ENCODE measurements at regions not wholly inside any gene's neighbourhood (a gene's known extent, or its start where the extent isn't known, plus 50 kb on each side); places are given as distances from the start of the nearest gene placed in this dataset.
"Not testable (repeated sequence)": the region's sequence is repeated elsewhere in the genome, so short reads cannot be mapped to it uniquely, and the experiment has no call there.

DNA sequence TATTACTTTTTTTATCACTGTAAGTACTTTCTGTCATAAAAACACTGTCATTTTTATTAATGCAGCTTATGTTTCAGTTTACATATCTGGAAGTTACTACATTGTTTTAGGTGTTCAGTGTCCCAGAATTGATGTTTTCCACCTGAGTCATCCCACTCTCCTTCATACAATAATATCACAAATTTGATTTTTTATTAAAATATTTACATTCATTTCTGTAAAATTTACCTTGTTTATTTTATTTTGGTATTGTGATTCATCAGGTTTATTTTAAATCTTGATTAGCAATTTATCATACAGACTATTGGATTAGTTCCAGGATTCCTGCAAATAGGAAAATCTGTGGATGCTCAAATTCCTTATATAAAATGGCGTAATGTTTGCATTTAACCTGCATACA, 1662.9 kb downstream of the SUCLG1 start:
- no peak for DNase-seq (ENCODE audit: low read depth in 4 of 4, low spot score in 3 of 4)

DNA sequence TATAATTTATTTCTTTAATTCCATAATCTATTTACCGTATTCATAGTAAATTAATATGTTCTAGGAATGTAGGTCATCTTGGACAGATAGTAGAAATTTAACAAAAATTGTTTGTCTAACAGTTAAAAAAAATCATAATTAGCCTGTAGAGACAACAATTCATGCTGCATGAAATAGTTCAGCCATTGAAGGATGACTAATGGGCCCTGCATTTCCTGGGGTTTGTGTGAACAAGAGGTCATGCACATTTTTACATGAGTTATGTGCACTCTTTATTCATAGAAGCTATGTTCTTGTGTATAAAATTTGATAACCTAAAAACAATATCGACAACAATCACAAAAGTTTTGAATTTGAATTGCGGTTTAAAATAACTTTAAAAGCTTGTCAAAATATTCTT, 1663.6 kb downstream of the SUCLG1 start:
- DNase-seq (ENCODE audit: low read depth in 4 of 4, low spot score in 3 of 4), result no peak

DNA sequence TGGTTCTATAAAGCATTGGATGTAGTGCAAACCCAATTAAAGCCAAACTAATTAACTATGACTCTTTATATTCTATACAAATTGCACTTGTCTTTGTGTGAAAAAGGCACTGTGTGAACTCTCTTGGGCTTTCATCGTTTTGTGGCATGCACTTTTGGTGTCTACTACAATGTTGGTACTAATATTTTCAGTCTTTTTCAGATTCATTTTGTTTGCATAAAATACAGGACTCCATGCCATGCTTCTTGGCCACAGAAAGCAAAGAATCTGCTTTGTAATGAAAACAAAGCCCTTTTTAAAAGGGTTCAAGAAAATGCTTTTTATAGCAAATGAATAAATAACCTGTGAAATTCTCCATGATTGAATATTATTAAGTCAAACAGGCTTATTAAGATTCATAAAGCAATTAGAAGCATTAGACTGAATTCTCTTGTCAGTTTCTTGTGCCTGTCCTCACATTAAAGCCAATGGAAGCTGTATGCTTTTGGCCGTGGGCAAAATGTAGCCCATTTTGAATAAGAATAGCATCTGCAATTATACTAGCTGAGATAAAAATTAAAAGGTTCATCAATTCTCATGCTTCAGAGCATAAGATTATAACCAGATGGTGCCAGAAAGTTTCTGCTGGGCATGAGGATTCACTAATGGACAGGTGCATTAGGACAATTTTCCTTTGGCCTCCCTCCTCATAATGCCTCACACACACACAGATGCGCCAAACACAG, 1665.2 kb downstream of the SUCLG1 start:
- no peak for DNase-seq (ENCODE audit: low read depth in 4 of 4, low spot score in 3 of 4)

DNA sequence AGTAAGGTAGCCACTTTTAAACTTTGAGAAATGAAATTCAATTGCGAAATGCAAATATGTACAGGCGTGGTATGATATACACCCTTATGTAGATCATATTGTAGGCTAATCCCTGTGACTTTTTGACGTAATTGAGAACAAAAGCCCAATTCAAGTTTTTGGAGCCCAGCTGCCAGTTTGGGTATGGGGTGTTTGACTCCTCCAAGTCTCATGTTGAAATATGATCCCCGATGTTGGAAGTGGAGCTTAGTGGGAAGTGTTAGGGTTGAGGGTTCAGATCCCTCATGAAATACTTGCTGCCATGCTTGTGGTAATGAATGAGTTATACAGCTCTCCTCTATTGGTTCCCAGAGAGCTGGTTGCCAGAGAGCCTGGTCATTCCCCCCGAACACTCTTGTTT, 1666.8 kb downstream of the SUCLG1 start:
- DNase-seq (ENCODE audit: low read depth in 4 of 4, low spot score in 3 of 4), result no peak

DNA sequence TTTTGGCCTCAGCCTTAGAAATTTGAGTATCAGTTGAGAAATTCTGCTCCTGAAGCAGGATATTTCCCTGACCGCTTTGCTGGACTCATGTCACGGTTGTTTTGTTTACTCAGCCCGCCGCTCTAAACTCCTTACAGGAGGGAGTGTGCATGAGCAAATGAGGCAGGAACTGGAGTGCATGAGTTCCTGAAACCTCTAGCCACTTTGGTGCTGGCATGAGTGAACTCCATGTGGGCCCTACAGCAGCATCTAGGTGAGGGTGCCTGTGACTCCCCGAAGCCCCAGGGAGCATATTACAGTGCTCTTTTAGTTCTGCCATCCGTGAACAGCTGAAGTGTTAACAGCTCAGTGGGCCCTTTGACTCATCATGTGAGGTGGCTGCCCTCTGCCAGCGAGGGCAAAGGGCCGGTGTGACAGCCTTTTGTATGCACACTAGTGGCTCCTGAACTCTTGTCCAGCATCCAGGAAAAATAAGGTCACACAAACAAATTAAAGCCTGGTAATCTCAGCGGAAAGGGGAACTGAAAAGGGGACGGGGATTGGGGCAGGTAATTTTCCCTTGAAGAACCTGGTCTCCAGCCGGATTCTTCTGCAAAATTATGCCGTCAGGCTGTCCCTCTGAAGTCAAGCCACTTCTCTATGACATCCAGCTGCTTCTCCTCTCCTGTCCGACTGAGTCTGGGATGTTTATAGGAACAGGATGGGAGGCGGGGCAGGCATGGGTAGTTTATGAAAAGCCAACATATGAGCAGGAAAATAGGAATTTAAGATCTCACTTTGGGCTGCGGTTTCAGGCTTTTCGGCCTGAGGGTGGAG, 1668.7 kb downstream of the SUCLG1 start:
- peak in 2 of 4 donors; percentile 14 to 20 for DNase-seq (ENCODE audit: low read depth in 4 of 4, low spot score in 3 of 4)

DNA sequence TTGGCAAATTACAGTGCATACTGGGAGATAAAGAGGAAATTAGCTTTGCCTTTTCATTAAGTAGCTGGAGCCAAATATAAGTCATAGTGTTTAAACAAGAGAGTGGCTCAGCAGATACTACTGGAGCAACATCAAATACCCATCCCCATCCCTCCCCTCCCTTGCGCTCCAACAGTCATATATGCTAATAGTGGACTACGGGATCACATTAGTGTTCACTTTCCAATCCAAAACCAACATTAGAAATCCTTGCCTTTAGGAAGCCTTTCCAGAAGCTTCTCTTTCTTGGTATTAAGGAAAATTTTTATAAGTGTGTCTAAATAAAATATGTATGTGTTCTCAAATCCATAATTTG, 1669.3 kb downstream of the SUCLG1 start:
- no peak for DNase-seq (ENCODE audit: low read depth in 4 of 4, low spot score in 3 of 4)

DNA sequence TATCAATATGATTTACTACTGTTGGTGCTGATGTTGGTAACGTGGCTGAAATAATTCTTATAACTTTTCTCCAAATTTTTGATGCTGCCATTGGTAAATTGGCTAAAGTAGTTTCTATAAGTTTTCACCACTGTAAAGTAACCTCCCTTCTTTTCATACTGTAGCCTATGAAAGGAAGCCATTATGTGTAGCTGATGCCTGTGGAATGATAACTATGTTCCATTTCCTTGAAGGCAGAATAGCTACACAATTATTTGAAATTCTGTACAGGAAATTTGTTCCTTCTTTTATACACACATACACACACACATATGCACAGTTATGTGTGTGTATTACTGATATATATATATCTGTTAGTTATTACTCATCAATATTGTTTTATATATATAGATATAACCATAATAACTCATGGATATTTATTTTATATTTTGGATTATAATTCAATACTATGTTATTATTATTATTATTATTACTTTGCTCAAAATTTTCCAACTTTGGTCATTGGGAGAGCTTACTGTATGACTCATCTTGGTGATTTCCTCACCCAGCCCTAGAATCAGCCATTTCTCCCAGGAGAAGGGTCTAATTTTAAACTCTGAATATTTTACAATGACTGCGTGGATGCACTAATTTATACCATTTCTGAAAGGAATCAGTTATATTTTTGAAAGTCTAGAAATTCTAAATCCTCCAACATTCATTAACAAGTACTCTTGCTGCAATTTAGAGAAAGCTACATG, 1677.7 kb downstream of the SUCLG1 start:
- no peak for DNase-seq (ENCODE audit: low read depth in 4 of 4, low spot score in 3 of 4)

DNA sequence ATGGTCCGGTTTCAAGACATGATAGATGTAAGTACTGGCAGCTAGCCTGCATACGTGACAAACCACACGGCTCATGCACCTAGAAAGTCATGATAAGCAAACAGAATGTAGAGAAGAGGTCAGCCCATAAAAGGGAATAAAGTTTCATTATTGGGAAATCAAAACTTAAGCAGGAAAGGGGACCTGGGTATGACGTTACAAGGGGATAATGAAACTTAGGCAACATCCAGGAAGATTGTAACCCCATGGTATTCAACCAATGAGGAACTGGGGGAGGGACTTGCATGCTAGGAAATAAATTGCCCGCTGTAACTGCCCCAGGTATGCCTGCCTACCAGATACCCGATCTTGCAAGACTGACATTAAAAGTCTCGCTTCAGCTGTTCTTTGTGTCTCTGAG, 1679.0 kb downstream of the SUCLG1 start:
- no peak for DNase-seq (ENCODE audit: low read depth in 4 of 4, low spot score in 3 of 4)

DNA sequence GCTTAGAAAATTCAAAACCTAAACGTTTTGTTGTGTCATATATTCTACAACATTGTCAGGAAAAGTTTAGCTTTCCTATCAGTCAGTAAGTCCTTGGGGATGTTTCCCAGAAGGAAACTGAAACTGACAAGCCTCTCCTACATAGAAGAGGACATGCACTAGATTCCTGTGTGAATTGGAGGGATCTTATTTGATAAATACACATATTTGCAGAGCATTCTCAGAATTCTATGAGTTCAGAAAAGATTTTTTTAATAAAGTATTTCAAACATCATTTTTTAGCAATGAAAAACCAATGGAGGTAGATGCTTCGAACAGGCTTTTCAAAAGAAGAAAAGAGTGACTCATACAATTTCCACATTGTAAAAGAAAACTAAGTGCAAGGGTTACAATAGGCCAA, 1706.7 kb downstream of the SUCLG1 start:
- no peak for DNase-seq (ENCODE audit: low read depth in 4 of 4, low spot score in 3 of 4)

DNA sequence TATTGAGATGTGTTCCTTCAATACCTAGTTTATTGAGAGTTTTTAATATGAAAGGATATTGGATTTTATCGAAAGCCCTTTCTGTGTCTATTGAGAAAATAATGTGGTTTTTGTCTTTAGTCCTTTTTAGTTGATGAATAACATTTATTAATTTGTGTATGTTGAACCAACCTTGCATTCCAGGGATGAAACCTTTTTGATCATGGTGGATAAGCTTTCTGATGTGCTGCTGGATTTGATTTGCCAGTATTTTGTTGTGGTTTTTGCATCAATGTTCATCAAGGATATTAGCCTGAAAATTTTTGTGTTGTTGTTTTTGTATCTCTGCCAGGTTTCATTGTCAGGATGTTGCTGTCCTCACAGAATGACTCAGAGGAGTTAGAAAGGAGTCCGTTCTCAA, 1710.4 kb downstream of the SUCLG1 start:
- DNase-seq (ENCODE audit: low read depth in 4 of 4, low spot score in 3 of 4), result no peak

DNA sequence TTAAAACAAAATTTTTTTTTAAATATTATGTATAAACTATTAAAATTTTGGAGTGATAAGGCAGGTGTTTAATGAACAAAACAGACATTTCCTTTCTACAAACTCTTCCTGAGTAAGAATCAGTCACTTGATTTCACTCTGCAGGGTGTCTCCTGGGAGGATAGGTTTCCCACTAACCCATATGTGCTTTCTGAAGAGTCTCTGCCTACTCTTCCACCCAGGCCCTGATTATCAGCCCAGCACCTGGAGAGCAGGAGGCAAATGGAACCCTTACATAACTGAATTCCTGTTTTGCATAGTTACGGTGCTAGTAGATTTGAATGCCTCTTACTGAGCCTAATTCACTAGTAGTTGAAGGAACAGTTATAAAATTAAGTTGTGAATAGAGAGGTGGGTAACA, 1718.6 kb downstream of the SUCLG1 start:
- no peak for DNase-seq (ENCODE audit: low read depth in 4 of 4, low spot score in 3 of 4)

DNA sequence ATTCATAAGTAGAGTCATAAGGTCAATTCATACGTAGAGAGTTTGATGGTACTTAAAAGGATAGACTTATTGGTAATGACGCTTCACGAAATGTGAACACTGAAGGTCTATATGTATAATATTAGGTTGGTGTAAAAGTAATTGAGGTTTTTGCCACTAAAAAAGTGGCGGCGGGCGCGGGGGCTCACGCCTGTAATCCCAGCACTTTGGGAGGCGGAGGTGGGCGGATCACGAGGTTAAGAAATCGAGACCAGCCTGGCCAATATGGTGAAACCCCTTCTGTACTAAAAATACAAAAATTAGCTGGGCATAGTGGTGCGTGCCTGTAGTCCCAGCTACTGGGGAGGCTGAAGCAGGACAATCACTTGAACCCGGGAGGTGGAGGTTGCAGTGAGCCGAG, 1721.1 kb downstream of the SUCLG1 start:
- DNase-seq (ENCODE audit: low read depth in 4 of 4, low spot score in 3 of 4), result not testable (repeated sequence)

DNA sequence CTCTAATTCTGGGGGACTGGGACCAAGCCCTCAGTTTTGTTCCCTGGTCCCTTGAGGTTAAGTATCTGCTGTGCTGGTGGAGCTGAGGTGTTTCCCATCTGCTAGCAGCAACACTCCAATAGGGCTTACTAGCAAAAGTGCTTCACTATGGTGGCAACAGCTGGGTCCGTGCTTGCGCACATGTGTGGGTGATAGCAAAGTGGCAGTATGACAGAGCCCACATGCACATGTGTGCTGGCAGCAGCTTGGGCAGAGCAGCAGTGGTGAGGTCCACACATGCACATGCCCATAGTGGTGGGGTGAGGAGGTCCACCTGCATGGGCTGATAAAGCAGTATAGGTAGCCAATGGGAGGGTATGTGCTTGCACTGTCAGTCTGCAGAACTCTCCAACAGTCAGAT, 1723.7 kb downstream of the SUCLG1 start:
- DNase-seq (ENCODE audit: low read depth in 4 of 4, low spot score in 3 of 4), result no peak

DNA sequence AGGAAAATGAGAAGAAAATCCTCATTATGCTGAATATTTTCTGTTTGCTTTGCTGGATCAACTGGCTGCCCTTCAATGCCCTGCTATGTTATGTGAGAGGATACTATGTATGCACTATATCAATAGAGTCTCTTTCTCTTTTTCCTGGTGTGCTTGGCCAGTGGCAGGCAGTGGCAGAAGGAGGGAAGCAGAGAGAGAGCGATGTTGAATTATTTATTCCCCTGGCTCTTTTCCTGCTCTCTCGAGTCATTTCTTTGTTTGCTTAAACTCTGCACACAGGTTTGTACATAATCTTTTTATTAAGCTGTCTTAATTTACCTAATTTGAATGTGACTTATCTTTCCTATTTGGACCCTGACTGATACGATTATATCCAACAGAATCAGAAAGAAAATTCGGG, 1727.3 kb downstream of the SUCLG1 start:
- DNase-seq (ENCODE audit: low read depth in 4 of 4, low spot score in 3 of 4), result no peak

DNA sequence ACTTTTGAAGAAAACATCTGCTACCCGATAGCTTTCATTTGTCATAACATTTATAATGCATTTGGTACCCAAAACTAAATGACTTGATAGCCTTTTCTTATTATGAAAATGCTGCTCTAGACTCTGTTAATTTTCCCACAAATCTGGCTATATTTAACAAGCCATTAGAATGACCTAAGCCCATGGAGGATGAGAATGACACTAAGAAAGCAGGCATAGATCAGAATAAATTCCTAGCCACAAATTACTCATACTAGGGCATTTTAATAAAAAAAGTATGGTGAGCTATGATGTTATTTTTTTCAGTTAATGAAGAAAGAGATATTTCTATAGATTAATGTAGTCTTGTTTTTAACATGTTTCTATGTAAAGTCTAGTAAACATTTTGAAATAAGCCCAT, 1728.3 kb downstream of the SUCLG1 start:
- no peak for DNase-seq (ENCODE audit: low read depth in 4 of 4, low spot score in 3 of 4)

DNA sequence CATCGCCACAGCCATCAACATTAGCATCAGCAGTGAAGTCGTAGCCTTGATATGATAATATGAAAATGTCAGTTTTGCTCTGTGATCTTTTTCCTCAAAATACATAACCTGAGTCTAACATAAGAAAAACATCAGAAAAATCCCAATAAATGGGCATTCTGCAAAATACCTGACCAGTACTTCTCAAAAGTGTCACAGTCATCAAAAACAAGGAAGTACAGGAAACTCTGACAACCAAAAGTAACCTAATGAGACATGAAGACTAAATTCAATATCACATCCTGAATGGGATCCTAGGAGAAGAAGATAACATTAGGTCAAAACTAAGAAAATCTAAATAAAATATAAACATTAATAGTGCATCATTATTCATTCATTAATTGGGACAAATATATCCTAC, 1731.0 kb downstream of the SUCLG1 start:
- DNase-seq (ENCODE audit: low read depth in 4 of 4, low spot score in 3 of 4), result no peak

DNA sequence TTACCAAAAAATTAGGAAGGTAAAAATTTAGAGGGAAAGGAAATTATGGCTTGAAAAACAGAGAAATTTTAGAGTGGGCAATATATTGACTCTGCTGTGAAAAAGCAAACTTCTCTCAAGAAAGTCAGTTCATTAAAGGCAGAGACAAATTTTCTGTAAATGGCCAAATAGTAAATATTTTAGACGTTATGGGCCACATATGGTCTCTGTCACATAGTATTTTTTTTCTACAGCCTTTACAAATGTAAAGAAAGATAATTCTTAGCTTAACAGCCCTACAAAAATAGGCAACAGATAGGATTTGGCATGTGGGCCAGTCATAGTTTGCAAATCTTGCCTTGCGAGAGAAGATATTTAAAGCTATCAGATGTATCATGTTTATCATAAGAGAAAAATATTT, 1750.4 kb downstream of the SUCLG1 start:
- DNase-seq (ENCODE audit: low read depth in 4 of 4, low spot score in 3 of 4), result no peak

DNA sequence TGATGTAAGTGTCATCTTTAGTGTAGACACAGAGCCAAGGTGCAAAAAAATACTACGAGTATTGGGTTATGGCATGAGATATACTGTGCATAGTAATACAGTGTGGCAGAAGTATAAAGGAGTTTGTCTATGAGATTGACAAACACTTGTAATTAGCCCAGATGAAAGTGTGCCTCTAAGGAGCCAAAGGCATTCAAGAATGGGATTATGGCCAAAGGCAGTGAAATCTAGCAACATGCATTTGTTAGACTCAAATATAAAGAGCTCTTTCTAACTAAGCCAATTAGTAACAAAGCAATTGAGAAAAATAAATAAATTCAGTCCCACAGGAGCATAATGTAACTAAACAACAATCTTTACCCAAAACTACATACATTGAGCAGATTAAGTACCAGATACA, 1761.8 kb downstream of the SUCLG1 start:
- DNase-seq (ENCODE audit: low read depth in 4 of 4, low spot score in 3 of 4), result no peak

DNA sequence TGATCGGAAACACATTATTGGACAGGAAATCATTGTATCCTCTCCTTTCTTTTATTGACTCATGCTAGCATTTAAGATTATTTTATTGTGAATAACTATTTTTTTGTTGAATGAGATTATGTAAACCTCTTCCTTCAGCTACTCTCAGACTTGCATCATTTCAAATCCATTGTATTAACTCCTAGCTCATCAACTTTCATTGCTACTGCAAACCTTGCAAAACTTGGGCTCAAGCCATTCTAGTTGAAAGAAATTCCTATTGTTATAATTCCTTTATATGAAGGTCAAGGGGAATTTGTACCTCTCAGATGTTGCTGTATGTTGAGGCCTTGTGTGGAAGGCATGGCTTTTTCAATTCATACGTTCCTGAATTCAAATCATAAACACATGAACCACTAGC, 1764.6 kb downstream of the SUCLG1 start:
- DNase-seq (ENCODE audit: low read depth in 4 of 4, low spot score in 3 of 4), result no peak

DNA sequence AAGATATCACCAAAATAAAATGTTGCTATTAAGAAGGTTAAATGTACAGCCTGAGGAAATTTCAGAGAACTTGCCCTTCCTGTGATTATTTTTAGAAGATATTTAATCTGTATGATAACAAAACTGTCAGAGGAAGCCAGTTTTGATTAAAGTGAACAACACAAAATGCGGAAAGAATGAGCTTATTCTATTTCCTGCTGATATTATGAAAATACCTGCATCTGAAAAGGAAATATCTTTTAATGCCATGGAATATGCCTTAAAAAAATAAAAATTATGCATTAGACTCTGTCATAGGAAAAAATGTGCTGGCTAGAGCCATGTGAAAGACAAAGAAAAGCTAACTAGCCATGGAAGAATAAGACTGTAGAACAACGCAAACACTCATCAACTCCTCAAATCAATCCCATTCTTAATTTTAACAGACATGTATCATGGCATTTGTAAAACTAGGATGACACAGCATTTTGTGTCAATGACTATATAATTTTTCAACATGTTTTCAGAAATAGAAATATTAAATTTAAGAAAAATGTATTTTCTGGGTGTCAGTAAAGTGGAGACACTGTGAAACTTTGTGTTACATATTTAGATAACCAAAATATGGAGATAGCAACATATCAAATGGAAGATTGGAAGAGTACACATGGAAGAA, 1768.2 kb downstream of the SUCLG1 start:
- no peak for DNase-seq (ENCODE audit: low read depth in 4 of 4, low spot score in 3 of 4)

DNA sequence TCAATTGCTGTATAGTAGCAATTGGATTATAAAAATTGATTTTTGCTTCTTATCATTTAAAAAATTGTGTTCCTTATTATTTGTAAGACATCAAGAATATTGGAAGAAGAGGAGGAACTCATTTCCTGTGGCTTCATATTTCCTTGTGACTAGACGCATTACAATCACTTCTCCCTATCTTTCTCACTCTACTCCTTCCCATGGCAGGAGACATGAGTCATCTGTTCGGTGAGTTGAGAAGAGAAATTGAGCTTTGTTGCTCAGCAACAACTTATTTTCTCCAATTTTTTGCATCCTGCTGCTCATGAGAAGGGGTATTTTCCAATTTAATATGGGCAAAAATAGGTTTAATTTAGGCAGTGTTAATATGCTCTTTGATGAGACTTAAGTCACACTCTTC, 1783.9 kb downstream of the SUCLG1 start:
- no peak for DNase-seq (ENCODE audit: low read depth in 4 of 4, low spot score in 3 of 4)

All from left renal pelvis (tissue), 4 donors.